Dendritic cell treated with granulocyte-macrophage colony-stimulating factor and Interleukin-4, amounts not matched to agents 40 ng/mL and 50 ng/mL, for 4 days (primary cell): ENCODE measurements at regions not wholly inside any gene's neighbourhood (a gene's known extent, or its start where the extent isn't known, plus 50 kb on each side); places are given as distances from the start of the nearest gene placed in this dataset.

ENCODE experiments used
- H3K27ac Mint-ChIP-seq: one replicate; pipeline ENCODE4 v1.8.0; 2022; ENCODE audit warnings: mild to moderate bottlenecking, mixed read lengths
- H3K27me3 Mint-ChIP-seq: one replicate; pipeline ENCODE4 v1.8.0; 2022; ENCODE audit warnings: mild to moderate bottlenecking, mixed read lengths
- H3K36me3 Mint-ChIP-seq: one replicate; pipeline ENCODE4 v1.8.0; 2022; ENCODE audit warnings: low read depth, mixed read lengths
- H3K4me1 Mint-ChIP-seq: one replicate; pipeline ENCODE4 v1.8.0; 2022; ENCODE audit warnings: low read depth, mixed read lengths
- H3K4me3 Mint-ChIP-seq: one replicate; pipeline ENCODE4 v1.8.0; 2022; ENCODE audit warnings: mild to moderate bottlenecking, moderate library complexity, mixed read lengths
- H3K9me3 Mint-ChIP-seq: one replicate; pipeline ENCODE4 v1.8.0; 2022; ENCODE audit warnings: mixed read lengths
- intact Hi-C: fragments of 100-400 bp; cut with micrococcal nuclease; formaldehyde crosslinking; loops from one replicate; pipeline ENCODE4 v1.15.0; 2022

GRCh38 chr7:69018200-69018599 is 580.1 kb upstream of the AUTS2 start:
- peaks cover 48% of the 10 kb centered on the region for H3K9me3 Mint-ChIP-seq
- no peaks in the 10 kb centered on the region for H3K27me3 Mint-ChIP-seq
- no peaks in the 10 kb centered on the region for H3K4me1 Mint-ChIP-seq
- intact Hi-C loops: no loop called here
- no peak overlapping the region for H3K27ac Mint-ChIP-seq
- no peaks in the 10 kb centered on the region for H3K36me3 Mint-ChIP-seq
- no peak overlapping the region for H3K4me3 Mint-ChIP-seq

GRCh38 chr7:69019437-69019836 is 578.8 kb upstream of the AUTS2 start:
- no peak overlapping the region for H3K27ac Mint-ChIP-seq
- H3K4me3 Mint-ChIP-seq: no peak overlapping the region
- no peaks in the 10 kb centered on the region for H3K27me3 Mint-ChIP-seq
- intact Hi-C loops: no loop called here
- H3K9me3 Mint-ChIP-seq: peaks cover 43% of the 10 kb centered on the region
- H3K36me3 Mint-ChIP-seq: no peaks in the 10 kb centered on the region
- no peaks in the 10 kb centered on the region for H3K4me1 Mint-ChIP-seq

GRCh38 chr7:69020536-69020935 is 577.7 kb upstream of the AUTS2 start:
- Mint-ChIP-seq H3K27ac (no peak overlapping the region), H3K36me3 (no peaks in the 10 kb centered on the region), H3K4me1 (no peaks in the 10 kb centered on the region), H3K9me3 (peaks cover 39% of the 10 kb centered on the region), H3K4me3 (no peak overlapping the region), H3K27me3 (no peaks in the 10 kb centered on the region)
- intact Hi-C loops: no loop called here

GRCh38 chr7:69025249-69025648 is 573.0 kb upstream of the AUTS2 start:
- no peaks in the 10 kb centered on the region for H3K36me3 Mint-ChIP-seq
- H3K9me3 Mint-ChIP-seq: peaks cover 19% of the 10 kb centered on the region
- H3K4me3 Mint-ChIP-seq: no peak overlapping the region
- H3K27me3 Mint-ChIP-seq: no peaks in the 10 kb centered on the region
- no peak overlapping the region for H3K27ac Mint-ChIP-seq
- no peaks in the 10 kb centered on the region for H3K4me1 Mint-ChIP-seq
- intact Hi-C loops: no loop called here

- intact Hi-C loops: no loop called here
- no peaks in the 10 kb centered on the region for H3K4me1 Mint-ChIP-seq
- no peaks in the 10 kb centered on the region for H3K27me3 Mint-ChIP-seq
- H3K9me3 Mint-ChIP-seq: peaks cover 24% of the 10 kb centered on the region
- H3K4me3 Mint-ChIP-seq: no peak overlapping the region
- H3K36me3 Mint-ChIP-seq: no peaks in the 10 kb centered on the region
- H3K27ac Mint-ChIP-seq: no peak overlapping the region
These were observed 565.4 kb upstream of the AUTS2 start for GRCh38 chr7:69032848-69033247.

- Mint-ChIP-seq H3K4me3 (no peak overlapping the region), H3K9me3 (peaks cover 8% of the 10 kb centered on the region), H3K4me1 (no peaks in the 10 kb centered on the region), H3K27me3 (no peaks in the 10 kb centered on the region), H3K36me3 (no peaks in the 10 kb centered on the region), H3K27ac (no peak overlapping the region)
- intact Hi-C loops: no loop called here
These were observed 562.4 kb upstream of the AUTS2 start for GRCh38 chr7:69035826-69036225.

GRCh38 chr7:69036301-69036700 is 562.0 kb upstream of the AUTS2 start:
- Mint-ChIP-seq H3K27ac (no peak overlapping the region), H3K4me3 (no peak overlapping the region), H3K9me3 (peaks cover 8% of the 10 kb centered on the region), H3K4me1 (no peaks in the 10 kb centered on the region), H3K36me3 (no peaks in the 10 kb centered on the region), H3K27me3 (no peaks in the 10 kb centered on the region)
- intact Hi-C loops: no loop called here

- Mint-ChIP-seq H3K27ac (no peak overlapping the region), H3K27me3 (no peaks in the 10 kb centered on the region), H3K4me3 (no peak overlapping the region), H3K36me3 (no peaks in the 10 kb centered on the region), H3K9me3 (peaks cover 24% of the 10 kb centered on the region), H3K4me1 (no peaks in the 10 kb centered on the region)
- intact Hi-C loops: no loop called here
These were observed 559.4 kb upstream of the AUTS2 start for GRCh38 chr7:69038915-69039314.

- no peak overlapping the region for H3K4me3 Mint-ChIP-seq
- intact Hi-C loops: no loop called here
- H3K27me3 Mint-ChIP-seq: no peaks in the 10 kb centered on the region
- H3K4me1 Mint-ChIP-seq: no peaks in the 10 kb centered on the region
- H3K9me3 Mint-ChIP-seq: peaks cover 38% of the 10 kb centered on the region
- H3K36me3 Mint-ChIP-seq: no peaks in the 10 kb centered on the region
- H3K27ac Mint-ChIP-seq: no peak overlapping the region
These were observed 556.1 kb upstream of the AUTS2 start for GRCh38 chr7:69042138-69042537.

GRCh38 chr7:69047151-69047754 is 551.0 kb upstream of the AUTS2 start:
- H3K4me1 Mint-ChIP-seq: no peaks in the 10 kb centered on the region
- H3K9me3 Mint-ChIP-seq: peaks cover 52% of the 10 kb centered on the region
- H3K27ac Mint-ChIP-seq: no peak overlapping the region
- H3K36me3 Mint-ChIP-seq: no peaks in the 10 kb centered on the region
- H3K4me3 Mint-ChIP-seq: no peak overlapping the region
- H3K27me3 Mint-ChIP-seq: no peaks in the 10 kb centered on the region
- intact Hi-C loops: no loop called here

- no peak overlapping the region for H3K4me3 Mint-ChIP-seq
- no peaks in the 10 kb centered on the region for H3K36me3 Mint-ChIP-seq
- intact Hi-C loops: no loop called here
- H3K9me3 Mint-ChIP-seq: peaks cover 50% of the 10 kb centered on the region
- no peaks in the 10 kb centered on the region for H3K27me3 Mint-ChIP-seq
- no peaks in the 10 kb centered on the region for H3K4me1 Mint-ChIP-seq
- H3K27ac Mint-ChIP-seq: no peak overlapping the region
These were observed 548.9 kb upstream of the AUTS2 start for GRCh38 chr7:69049326-69049725.

GRCh38 chr7:69052447-69052846 is 545.8 kb upstream of the AUTS2 start:
- H3K27me3 Mint-ChIP-seq: no peaks in the 10 kb centered on the region
- intact Hi-C loops: no loop called here
- no peaks in the 10 kb centered on the region for H3K36me3 Mint-ChIP-seq
- H3K4me1 Mint-ChIP-seq: no peaks in the 10 kb centered on the region
- H3K27ac Mint-ChIP-seq: no peak overlapping the region
- H3K4me3 Mint-ChIP-seq: no peak overlapping the region
- H3K9me3 Mint-ChIP-seq: peaks cover 30% of the 10 kb centered on the region

- peaks cover 32% of the 10 kb centered on the region for H3K9me3 Mint-ChIP-seq
- no peak overlapping the region for H3K27ac Mint-ChIP-seq
- H3K36me3 Mint-ChIP-seq: no peaks in the 10 kb centered on the region
- H3K4me1 Mint-ChIP-seq: no peaks in the 10 kb centered on the region
- H3K27me3 Mint-ChIP-seq: no peaks in the 10 kb centered on the region
- H3K4me3 Mint-ChIP-seq: no peak overlapping the region
- intact Hi-C loops: no loop called here
These were observed 537.8 kb upstream of the AUTS2 start for GRCh38 chr7:69060516-69060915.

GRCh38 chr7:69062020-69062765 is 536.1 kb upstream of the AUTS2 start:
- Mint-ChIP-seq H3K36me3 (no peaks in the 10 kb centered on the region), H3K27ac (no peak overlapping the region), H3K4me1 (no peaks in the 10 kb centered on the region), H3K9me3 (peaks cover 41% of the 10 kb centered on the region), H3K27me3 (no peaks in the 10 kb centered on the region), H3K4me3 (no peak overlapping the region)
- intact Hi-C loops: no loop called here

GRCh38 chr7:69067397-69067796 is 530.9 kb upstream of the AUTS2 start:
- H3K4me1 Mint-ChIP-seq: no peaks in the 10 kb centered on the region
- no peak overlapping the region for H3K4me3 Mint-ChIP-seq
- H3K9me3 Mint-ChIP-seq: peaks cover 55% of the 10 kb centered on the region
- no peaks in the 10 kb centered on the region for H3K27me3 Mint-ChIP-seq
- intact Hi-C loops: no loop called here
- no peaks in the 10 kb centered on the region for H3K36me3 Mint-ChIP-seq
- H3K27ac Mint-ChIP-seq: no peak overlapping the region
